ENCODE measurements at regions not wholly inside any gene's neighbourhood (a gene's known extent, or its start where the extent isn't known, plus 50 kb on each side); places are given as distances from the start of the nearest gene placed in this dataset.

DNA sequence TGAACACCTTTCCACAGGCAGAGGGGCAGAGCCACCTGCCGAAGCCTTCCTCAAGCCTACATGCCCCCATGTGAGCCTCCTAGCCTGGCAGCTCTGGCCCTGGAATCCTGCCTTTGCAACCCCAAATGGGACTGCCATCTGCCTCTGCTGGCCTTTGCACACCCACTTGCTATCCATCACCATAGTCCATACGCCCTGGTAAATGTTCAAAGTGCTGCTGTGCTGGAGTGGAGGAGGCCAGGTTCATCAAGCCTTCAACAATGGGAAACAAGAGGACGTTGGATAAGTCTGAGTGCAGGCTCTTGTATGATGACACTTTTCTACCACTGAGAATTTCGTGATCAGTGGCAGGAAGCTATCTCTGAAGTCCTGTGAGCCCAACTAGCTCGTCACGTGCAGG lies 159.8 kb downstream of the MED10 start:
- peaks cover 4% of the 10 kb centered on the region for H3K27me3 Mint-ChIP-seq (ENCODE audit: unreplicated experiment)
- no peak for DNase-seq
- no peak overlapping the region for H3K27ac Mint-ChIP-seq (ENCODE audit: unreplicated experiment)
- H3K4me3 Mint-ChIP-seq (ENCODE audit: unreplicated experiment) = no peak overlapping the region
- H3K9me3 Mint-ChIP-seq (ENCODE audit: unreplicated experiment) = peaks cover 4% of the 10 kb centered on the region
- no peaks in the 10 kb centered on the region for H3K36me3 Mint-ChIP-seq (ENCODE audit: unreplicated experiment)
- TF ChIP-seq, protein P1, sequence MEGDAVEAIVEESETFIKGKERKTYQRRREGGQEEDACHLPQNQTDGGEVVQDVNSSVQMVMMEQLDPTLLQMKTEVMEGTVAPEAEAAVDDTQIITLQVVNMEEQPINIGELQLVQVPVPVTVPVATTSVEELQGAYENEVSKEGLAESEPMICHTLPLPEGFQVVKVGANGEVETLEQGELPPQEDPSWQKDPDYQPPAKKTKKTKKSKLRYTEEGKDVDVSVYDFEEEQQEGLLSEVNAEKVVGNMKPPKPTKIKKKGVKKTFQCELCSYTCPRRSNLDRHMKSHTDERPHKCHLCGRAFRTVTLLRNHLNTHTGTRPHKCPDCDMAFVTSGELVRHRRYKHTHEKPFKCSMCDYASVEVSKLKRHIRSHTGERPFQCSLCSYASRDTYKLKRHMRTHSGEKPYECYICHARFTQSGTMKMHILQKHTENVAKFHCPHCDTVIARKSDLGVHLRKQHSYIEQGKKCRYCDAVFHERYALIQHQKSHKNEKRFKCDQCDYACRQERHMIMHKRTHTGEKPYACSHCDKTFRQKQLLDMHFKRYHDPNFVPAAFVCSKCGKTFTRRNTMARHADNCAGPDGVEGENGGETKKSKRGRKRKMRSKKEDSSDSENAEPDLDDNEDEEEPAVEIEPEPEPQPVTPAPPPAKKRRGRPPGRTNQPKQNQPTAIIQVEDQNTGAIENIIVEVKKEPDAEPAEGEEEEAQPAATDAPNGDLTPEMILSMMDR (IDR thresholded peaks at IDR 0.05; ENCODE audit: partially characterized antibody, unreplicated experiment) = no peak
- no peaks in the 10 kb centered on the region for H3K4me1 Mint-ChIP-seq (ENCODE audit: low read depth, unreplicated experiment)

DNA sequence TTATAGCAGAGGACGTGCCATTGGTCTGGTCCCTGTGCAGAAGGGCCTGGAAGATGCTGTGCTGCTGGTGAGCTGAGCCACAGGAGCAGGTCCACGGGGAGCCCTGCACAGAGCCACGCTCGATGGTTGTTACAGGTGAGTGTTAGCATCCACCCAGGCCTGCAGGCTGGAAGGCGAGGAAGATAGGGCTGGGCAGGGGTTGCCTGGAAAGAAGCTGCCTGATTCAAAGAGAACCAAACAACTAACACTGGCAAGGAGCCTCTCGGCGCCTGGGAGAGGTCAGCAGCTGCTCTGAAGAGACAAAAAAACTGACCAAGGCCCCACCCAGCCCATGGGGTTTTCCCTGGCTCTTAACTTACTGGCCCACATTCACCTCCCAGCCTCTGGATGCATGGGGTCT lies 160.2 kb downstream of the MED10 start:
- Mint-ChIP-seq H3K36me3 (ENCODE audit: unreplicated experiment) (no peaks in the 10 kb centered on the region), H3K27me3 (ENCODE audit: unreplicated experiment) (peaks cover 4% of the 10 kb centered on the region), H3K27ac (ENCODE audit: unreplicated experiment) (no peak overlapping the region), H3K4me1 (ENCODE audit: low read depth, unreplicated experiment) (no peaks in the 10 kb centered on the region), H3K4me3 (ENCODE audit: unreplicated experiment) (no peak overlapping the region), H3K9me3 (ENCODE audit: unreplicated experiment) (peaks cover 4% of the 10 kb centered on the region)
- TF ChIP-seq, protein P1 (IDR thresholded peaks at IDR 0.05; ENCODE audit: partially characterized antibody, unreplicated experiment) = no peak
- no peak for DNase-seq

DNA sequence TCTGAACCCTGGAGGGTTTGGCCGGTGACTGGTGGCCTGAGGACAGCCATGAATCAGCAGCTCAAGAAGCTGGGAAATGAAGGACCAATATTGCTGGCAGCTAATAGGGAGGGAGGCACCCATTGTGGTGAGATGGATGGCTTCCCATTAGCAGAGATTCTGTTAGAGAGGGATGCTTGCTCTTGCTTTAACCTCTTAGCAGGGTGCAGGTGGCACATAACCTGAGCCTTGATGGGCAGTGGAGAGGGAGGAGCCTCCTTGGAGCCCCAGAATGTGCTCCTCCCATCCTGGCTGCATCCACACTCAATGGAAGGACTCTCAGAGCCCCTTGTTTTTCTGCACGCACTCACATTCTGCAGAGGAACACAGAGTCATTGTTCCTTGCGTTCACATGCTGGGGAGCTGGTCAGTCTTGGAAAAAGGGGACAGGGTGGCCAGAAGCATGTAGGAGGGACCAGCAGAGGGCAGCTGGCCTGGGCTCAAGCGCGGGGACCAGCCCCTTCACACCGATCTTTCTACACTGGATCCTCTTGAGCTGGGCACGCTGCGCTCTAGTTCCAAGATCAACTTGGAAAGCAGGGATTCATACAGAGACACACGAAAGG lies 161.8 kb downstream of the MED10 start:
- no peaks in the 10 kb centered on the region for H3K36me3 Mint-ChIP-seq (ENCODE audit: unreplicated experiment)
- peaks cover 3% of the 10 kb centered on the region for H3K9me3 Mint-ChIP-seq (ENCODE audit: unreplicated experiment)
- H3K27ac Mint-ChIP-seq (ENCODE audit: unreplicated experiment) = no peak overlapping the region
- H3K27me3 Mint-ChIP-seq (ENCODE audit: unreplicated experiment) = peaks cover 4% of the 10 kb centered on the region
- TF ChIP-seq, protein P1 (IDR thresholded peaks at IDR 0.05; ENCODE audit: partially characterized antibody, unreplicated experiment) = no peak
- no peaks in the 10 kb centered on the region for H3K4me1 Mint-ChIP-seq (ENCODE audit: low read depth, unreplicated experiment)
- DNase-seq = no peak
- H3K4me3 Mint-ChIP-seq (ENCODE audit: unreplicated experiment) = no peak overlapping the region

DNA sequence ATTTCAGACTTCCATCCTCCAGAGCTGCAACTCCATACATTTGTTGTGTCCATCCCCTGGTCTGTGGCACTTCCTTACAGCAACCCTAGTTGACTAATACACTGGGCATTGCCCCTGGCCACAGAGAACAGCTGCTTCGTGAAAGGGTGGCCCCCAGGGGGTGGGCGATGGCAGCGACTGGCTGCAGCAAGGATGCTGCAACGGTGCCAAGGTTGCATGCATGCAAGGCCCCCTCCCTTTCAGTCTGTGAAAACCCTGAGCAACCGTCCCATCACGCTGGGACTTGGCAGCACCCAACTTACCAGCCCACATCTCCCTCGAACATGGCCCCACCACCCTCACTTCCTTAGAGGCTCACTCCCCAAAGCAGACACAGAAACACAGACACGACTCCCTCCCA lies 162.5 kb downstream of the MED10 start:
- Mint-ChIP-seq H3K4me1 (ENCODE audit: low read depth, unreplicated experiment) (no peaks in the 10 kb centered on the region), H3K27ac (ENCODE audit: unreplicated experiment) (no peak overlapping the region), H3K36me3 (ENCODE audit: unreplicated experiment) (no peaks in the 10 kb centered on the region), H3K27me3 (ENCODE audit: unreplicated experiment) (peaks cover 4% of the 10 kb centered on the region), H3K4me3 (ENCODE audit: unreplicated experiment) (no peak overlapping the region), H3K9me3 (ENCODE audit: unreplicated experiment) (peaks cover 3% of the 10 kb centered on the region)
- no peak for DNase-seq
- TF ChIP-seq, protein P1 (IDR thresholded peaks at IDR 0.05; ENCODE audit: partially characterized antibody, unreplicated experiment) = no peak

DNA sequence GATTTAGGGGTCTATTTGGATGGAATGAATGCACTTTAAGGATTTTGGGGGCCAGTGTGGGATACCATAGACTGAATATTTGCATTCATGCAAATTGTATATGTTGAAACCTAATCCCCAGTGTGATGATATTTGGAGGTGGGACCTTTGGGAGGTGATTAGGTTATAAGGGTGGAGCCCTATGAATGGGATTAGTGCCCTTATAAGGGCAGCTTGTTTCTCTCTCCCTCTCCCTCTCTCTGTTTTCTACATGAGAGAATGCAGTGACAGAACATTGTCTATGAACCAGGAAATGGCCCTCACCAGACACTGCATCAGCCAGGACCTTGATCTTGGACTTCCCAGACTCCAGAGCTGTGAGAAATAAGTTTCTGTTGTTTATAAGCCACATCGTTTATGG lies 166.1 kb downstream of the MED10 start:
- H3K27me3 Mint-ChIP-seq (ENCODE audit: unreplicated experiment) = peaks cover 4% of the 10 kb centered on the region
- no peak for DNase-seq
- TF ChIP-seq, protein P1 (IDR thresholded peaks at IDR 0.05; ENCODE audit: partially characterized antibody, unreplicated experiment) = no peak
- no peak overlapping the region for H3K4me3 Mint-ChIP-seq (ENCODE audit: unreplicated experiment)
- no peak overlapping the region for H3K27ac Mint-ChIP-seq (ENCODE audit: unreplicated experiment)
- peaks cover 1% of the 10 kb centered on the region for H3K9me3 Mint-ChIP-seq (ENCODE audit: unreplicated experiment)
- no peaks in the 10 kb centered on the region for H3K36me3 Mint-ChIP-seq (ENCODE audit: unreplicated experiment)
- H3K4me1 Mint-ChIP-seq (ENCODE audit: low read depth, unreplicated experiment) = no peaks in the 10 kb centered on the region

Data from glutamatergic neuron (in vitro differentiated cells).